HepG2 (cell line): ENCODE measurements at regions not wholly inside any gene's neighbourhood (a gene's known extent, or its start where the extent isn't known, plus 50 kb on each side); places are given as distances from the start of the nearest gene placed in this dataset.
"Not testable (repeated sequence)": the region's sequence is repeated elsewhere in the genome, so short reads cannot be mapped to it uniquely, and the experiment has no call there.

Experiments
- ATAC-seq: fragments of 200-7000 bp; cut with Tn5 transposase; 3 replicates; pipeline ENCODE4 v1.9.1; 2020; ENCODE audit warnings: mild to moderate bottlenecking, moderate library complexity
- BruUV-seq: library from RNA; stranded (reverse); fragments of 400-500 nt; replicated peaks from 2 replicates; lab custom pipeline; 2021; lab: Mats Ljungman, UMichigan
- CTCF ChIA-PET: fragments of 300-600 bp; formaldehyde crosslinking; extraction: SDS; loops from one replicate; lab custom pipeline; 2021; ENCODE audit warnings: low total read pairs, inconsistent platforms, low intra/inter-chr PET ratio; lab: Yijun Ruan, JAX
- POLR2A ChIA-PET: fragments of 350-600 bp; sonication (Branson Sonifier 250); formaldehyde crosslinking; loops from one replicate; lab custom pipeline; 2020; ENCODE audit warnings: antibody characterized with exemption, inconsistent platforms; lab: Yijun Ruan, JAX
- DNase-seq: peaks from one replicate; pipeline ENCODE4 v3.0.0-alpha.2; 2015; ENCODE audit warnings: low spot score
- FAIRE-seq: peaks from 3 replicates; lab custom pipeline; 2011; peaks lifted over from hg19 to GRCh38; lab: Jason Lieb, UNC
- H2AFZ ChIP-seq: one replicate; pipeline ENCODE4 v1.6.1; 2011; ENCODE audit warnings: low read length, inconsistent platforms
- H3K27ac ChIP-seq: fragments of 300-600 bp; 3 replicates; pipeline ENCODE4 v1.8.0; 2011; ENCODE audit warnings: mixed run types, mild to moderate bottlenecking, mixed read lengths, low read length, inconsistent platforms; ENCODE audit not compliant: insufficient read depth; ENCODE audit errors: extremely low read length
- H3K27me3 ChIP-seq, 2 experiments: fragments of 200-600 bp in 1 of 2; 2 replicates in 1 of 2; 3 replicates in 1 of 2; pipeline versions ENCODE4 v1.6.0 to v1.8.0; 2011; ENCODE audit warnings: low read length in 2 of 2, mild to moderate bottlenecking in 2 of 2, moderate library complexity in 2 of 2, inconsistent platforms in 1 of 2; ENCODE audit not compliant: insufficient read depth in 2 of 2, control insufficient read depth in 1 of 2
- H3K36me3 ChIP-seq, 2 experiments: fragments of 200-600 bp in 1 of 2; replicated peaks in 1 of 2; 2 replicates in 1 of 2; 3 replicates in 1 of 2; pipeline versions ENCODE4 v1.5.1 to v1.8.0; 2011; ENCODE audit warnings: low read length in 2 of 2, inconsistent platforms in 1 of 2; ENCODE audit not compliant: insufficient read depth in 2 of 2, control insufficient read depth in 1 of 2
- H3K4me1 ChIP-seq: 2 replicates; pipeline ENCODE4 v1.5.1; 2012; ENCODE audit warnings: low read length, inconsistent platforms; ENCODE audit not compliant: insufficient read depth
- H3K4me2 ChIP-seq: 2 replicates; pipeline ENCODE4 v1.6.0; 2011; ENCODE audit warnings: low read depth, low read length, inconsistent platforms
- H3K4me3 ChIP-seq, 3 experiments: fragments of 200-600 bp in 1 of 3; sonication (generic), shearing (Covaris generic) in 1 of 3; replicated peaks in 1 of 3; 2 replicates each; pipeline ENCODE4 v1.5.1; 2011 to 2016; ENCODE audit warnings: low read length in 3 of 3, inconsistent platforms in 2 of 3, low read depth in 2 of 3, mild to moderate bottlenecking in 2 of 3, control low read depth in 1 of 3, mixed read lengths in 1 of 3; ENCODE audit not compliant: insufficient read depth in 1 of 3
- H3K79me2 ChIP-seq: one replicate; pipeline ENCODE4 v1.6.1; 2011; ENCODE audit warnings: low read length, inconsistent platforms; ENCODE audit not compliant: insufficient read depth
- H3K9ac ChIP-seq: 2 replicates; pipeline ENCODE4 v1.6.0; 2011; ENCODE audit warnings: mild to moderate bottlenecking, low read depth, low read length, inconsistent platforms; ENCODE audit not compliant: insufficient read depth
- H3K9me3 ChIP-seq: 2 replicates; pipeline ENCODE4 v1.5.1; 2012; ENCODE audit warnings: mild to moderate bottlenecking, low read length
- H4K20me1 ChIP-seq: 2 replicates; pipeline ENCODE4 v1.6.0; 2011; ENCODE audit warnings: inconsistent platforms, mild to moderate bottlenecking, low read length, moderate library complexity; ENCODE audit not compliant: insufficient read depth
- CEBPB ChIP-seq: IDR thresholded peaks from 2 replicates; pipeline ENCODE4 v1.6.1; 2011; ENCODE audit warnings: low read depth, low read length, improper control_type of control experiment, borderline replicate concordance
- POLR2A ChIP-seq, 2 experiments: IDR thresholded peaks; 2 replicates each; pipeline ENCODE4 v1.6.1; 2011; ENCODE audit warnings: low read depth in 2 of 2, low read length in 2 of 2, mild to moderate bottlenecking in 1 of 2, moderate library complexity in 1 of 2; ENCODE audit not compliant: insufficient read depth in 1 of 2
- ZNF556 ChIP-seq: sonication (generic); formaldehyde crosslinking; IDR thresholded peaks from 2 replicates; pipeline ENCODE4 v1.4.0; 2020; ENCODE audit warnings: mild to moderate bottlenecking, missing genetic modification reagents, borderline replicate concordance
- WGBS: methylation state at CpG from one replicate; pipeline ENCODE4 v1.1.6; 2017; ENCODE audit warnings: low lambda C conversion rate; 5-methylcytosine and 5-hydroxymethylcytosine counted together
- in situ Hi-C: cut with HindIII; loops from 2 replicates; pipeline ENCODE4 v1.10.0; 2017; ENCODE audit warnings: low pct_unique_long_range_greater_than_20kb; ENCODE audit not compliant: extremely low pct_ligation_motif_present
- intact Hi-C: fragments of 100-400 bp; cut with micrococcal nuclease; formaldehyde crosslinking; loops from one replicate; pipeline ENCODE4 v1.10.0; 2022; ENCODE audit not compliant: unreplicated experiment
- TF ChIP-seq, protein P1 (sequence below): sonication (generic); formaldehyde crosslinking; IDR thresholded peaks from 2 replicates; pipeline ENCODE4 v1.5.0; 2020; ENCODE audit warnings: mild to moderate bottlenecking, missing genetic modification reagents, moderate library complexity

DNA sequence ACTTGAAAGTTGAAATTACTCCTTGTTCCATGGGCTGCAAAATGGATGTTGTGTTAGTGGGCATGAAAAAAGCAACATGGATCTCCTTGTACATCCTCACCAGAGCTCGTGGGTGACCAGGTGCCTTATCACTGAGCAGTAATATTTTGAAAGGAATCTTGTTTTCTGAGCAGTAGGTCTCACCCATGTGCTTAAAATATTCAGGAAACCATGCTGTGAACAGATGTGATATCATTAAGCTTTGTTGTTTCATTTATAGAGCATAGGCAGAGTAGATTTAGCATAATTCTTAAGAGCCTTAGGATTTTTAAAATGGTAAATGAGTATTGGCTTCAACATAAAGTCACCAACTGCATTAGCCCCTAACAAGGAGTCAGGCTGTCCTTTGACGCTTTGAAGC lies 316.6 kb downstream of the TYW1 start:
- no peaks in the 10 kb centered on the region for H3K9me3 ChIP-seq
- TF ChIP-seq POLR2A (IDR thresholded peaks at IDR 0.05; ENCODE audit: insufficient read depth in 1 of 2, low read depth in 2 of 2, low read length in 2 of 2) (no peak), ZNF556 (CRISPR knock-in tag) (no peak)
- TF ChIP-seq, protein P1, sequence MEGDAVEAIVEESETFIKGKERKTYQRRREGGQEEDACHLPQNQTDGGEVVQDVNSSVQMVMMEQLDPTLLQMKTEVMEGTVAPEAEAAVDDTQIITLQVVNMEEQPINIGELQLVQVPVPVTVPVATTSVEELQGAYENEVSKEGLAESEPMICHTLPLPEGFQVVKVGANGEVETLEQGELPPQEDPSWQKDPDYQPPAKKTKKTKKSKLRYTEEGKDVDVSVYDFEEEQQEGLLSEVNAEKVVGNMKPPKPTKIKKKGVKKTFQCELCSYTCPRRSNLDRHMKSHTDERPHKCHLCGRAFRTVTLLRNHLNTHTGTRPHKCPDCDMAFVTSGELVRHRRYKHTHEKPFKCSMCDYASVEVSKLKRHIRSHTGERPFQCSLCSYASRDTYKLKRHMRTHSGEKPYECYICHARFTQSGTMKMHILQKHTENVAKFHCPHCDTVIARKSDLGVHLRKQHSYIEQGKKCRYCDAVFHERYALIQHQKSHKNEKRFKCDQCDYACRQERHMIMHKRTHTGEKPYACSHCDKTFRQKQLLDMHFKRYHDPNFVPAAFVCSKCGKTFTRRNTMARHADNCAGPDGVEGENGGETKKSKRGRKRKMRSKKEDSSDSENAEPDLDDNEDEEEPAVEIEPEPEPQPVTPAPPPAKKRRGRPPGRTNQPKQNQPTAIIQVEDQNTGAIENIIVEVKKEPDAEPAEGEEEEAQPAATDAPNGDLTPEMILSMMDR (CRISPR knock-in tag): no peak
- no peak for ATAC-seq
- no peak overlapping the region for H3K9ac ChIP-seq
- POLR2A ChIA-PET: no interaction called here
- H3K27me3 ChIP-seq: no peaks in the 10 kb centered on the region
- no TSS peak for BruUV-seq
- CTCF ChIA-PET: no interaction called here
- H4K20me1 ChIP-seq: no peaks in the 10 kb centered on the region
- DNase-seq: no peak
- H3K79me2 ChIP-seq: no peaks in the 10 kb centered on the region
- intact Hi-C loops: no loop called here
- no peak overlapping the region for H3K4me2 ChIP-seq
- in situ Hi-C loops: no loop called here
- 100% methylated on average over 2 of the region's 2 CpGs for WGBS
- peaks cover 23 to 79% of the 10 kb centered on the region in 2 experiments; a peak in 4 of 5 replicates for H3K36me3 ChIP-seq
- no peak overlapping the region for H3K27ac ChIP-seq
- no peak for FAIRE-seq
- no peaks in the 10 kb centered on the region for H3K4me1 ChIP-seq
- no peak overlapping the region for H3K4me3 ChIP-seq
- no peak overlapping the region for H2AFZ ChIP-seq

- in situ Hi-C loops, H3K27me3 ChIP-seq, BruUV-seq, H4K20me1 ChIP-seq, ATAC-seq, CTCF ChIA-PET, H2AFZ ChIP-seq, H3K4me3 ChIP-seq, H3K4me1 ChIP-seq, intact Hi-C loops, FAIRE-seq, H3K9me3 ChIP-seq, POLR2A ChIA-PET, H3K9ac ChIP-seq, H3K79me2 ChIP-seq, H3K27ac ChIP-seq, H3K4me2 ChIP-seq, DNase-seq: not testable (repeated sequence)
- 98% methylated on average over 4 of the region's 4 CpGs for WGBS
- peaks cover 9 to 46% of the 10 kb centered on the region in 2 experiments; a peak in 4 of 5 replicates for H3K36me3 ChIP-seq
- 0 out of 2 replicates have a peak, but pooled peaks have one; percentile 13 for TF ChIP-seq CEBPB
Measured at GRCh38 chr7:67316902-67317301, 320.3 kb downstream of the TYW1 start.

GRCh38 chr7:67328257-67328656 lies 331.6 kb downstream of the TYW1 start:
- H3K9me3 ChIP-seq, H3K27ac ChIP-seq, H2AFZ ChIP-seq, H3K79me2 ChIP-seq, H3K27me3 ChIP-seq, H3K4me3 ChIP-seq, CTCF ChIA-PET, H3K9ac ChIP-seq, DNase-seq, H4K20me1 ChIP-seq, ATAC-seq, POLR2A ChIA-PET, in situ Hi-C loops, intact Hi-C loops, H3K36me3 ChIP-seq, H3K4me2 ChIP-seq, FAIRE-seq, BruUV-seq, H3K4me1 ChIP-seq: not testable (repeated sequence)
- WGBS: 92% methylated on average over 5 of the region's 5 CpGs

DNA sequence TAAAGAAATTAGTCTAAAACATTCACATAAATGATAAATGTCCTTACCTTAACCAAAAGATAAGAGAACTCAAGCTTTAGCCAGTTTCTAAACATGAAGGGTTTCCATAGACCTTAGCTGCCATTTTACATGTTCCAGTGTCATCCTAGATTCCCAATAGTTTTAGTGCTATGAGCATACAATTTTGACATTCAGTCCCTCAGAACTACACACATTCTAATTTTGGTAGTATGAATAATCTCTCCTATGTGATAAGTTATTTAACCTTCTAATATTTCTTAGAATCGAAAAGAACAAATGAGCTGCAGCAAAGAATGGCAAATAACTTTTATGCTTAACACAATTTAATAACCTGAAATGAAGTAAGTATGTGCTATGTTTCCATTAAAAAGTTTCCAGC lies 338.5 kb downstream of the TYW1 start:
- H3K27me3 ChIP-seq, H4K20me1 ChIP-seq, H3K4me2 ChIP-seq, H3K27ac ChIP-seq, BruUV-seq, CTCF ChIA-PET, FAIRE-seq, H3K79me2 ChIP-seq, POLR2A ChIA-PET, H3K9ac ChIP-seq, H3K4me3 ChIP-seq, H2AFZ ChIP-seq, H3K9me3 ChIP-seq, intact Hi-C loops, DNase-seq, in situ Hi-C loops, H3K36me3 ChIP-seq, ATAC-seq, H3K4me1 ChIP-seq: not testable (repeated sequence)
- WGBS: 83% methylated on average over 1 of the region's 1 CpG
